ENCODE measurements at regions not wholly inside any gene's neighbourhood (a gene's known extent, or its start where the extent isn't known, plus 50 kb on each side); places are given as distances from the start of the nearest gene placed in this dataset.

DNA sequence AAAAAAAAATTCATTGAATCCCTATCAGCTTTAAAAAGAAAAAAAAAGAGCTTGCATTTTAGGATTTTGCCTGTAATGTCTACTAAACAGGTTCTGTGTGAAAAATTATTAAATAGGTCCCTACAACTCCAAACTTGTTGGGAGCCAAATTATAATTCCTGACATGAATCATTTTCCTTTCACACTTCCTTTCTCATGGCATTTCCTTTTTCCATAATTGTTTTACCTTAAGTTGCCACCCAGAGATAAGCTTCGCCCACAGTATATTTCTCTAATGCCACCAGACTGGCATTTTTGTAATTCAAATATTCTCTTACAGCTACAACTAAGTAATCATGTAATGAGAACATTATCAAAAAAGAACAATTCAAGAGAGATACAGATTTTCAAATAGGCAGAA, 348.8 kb downstream of the EFNA5 start:
- POLR2A ChIA-PET = interaction anchor here (1.2 kb wide), 1 partner anchor 104 kb away, joined by 3 read pairs; no protein-coding TSS in a partner anchor
- TF ChIP-seq CTCF (IDR thresholded peaks at IDR 0.05; ENCODE audit: extremely low read depth in 1 of 2, insufficient read depth in 1 of 2, low read depth in 1 of 2, low read length in 2 of 2) = no peak
- TF ChIP-seq JUN (IDR thresholded peaks at IDR 0.05; ENCODE audit: borderline replicate concordance, insufficient read depth, insufficient read length, low read depth) = peak; percentile 83
- TF ChIP-seq FOS (IDR thresholded peaks at IDR 0.05; ENCODE audit: borderline replicate concordance, insufficient read depth, low read length) = peak; percentile 70
- TF ChIP-seq EZH2 (IDR thresholded peaks at IDR 0.05; ENCODE audit: borderline replicate concordance, low read depth, low read length, severe bottlenecking) = no peak
- TF ChIP-seq GATA2 (IDR thresholded peaks at IDR 0.05; ENCODE audit: insufficient read depth, insufficient read length, low read depth, low read length) = peak; percentile 58
- TF ChIP-seq POLR2AphosphoS5 (IDR thresholded peaks at IDR 0.05; ENCODE audit: insufficient read depth, low read depth, low read length) = peak; percentile 25
- TF ChIP-seq MAX (IDR thresholded peaks at IDR 0.05; ENCODE audit: insufficient read depth, insufficient read length) = no peak
- TF ChIP-seq MYC (IDR thresholded peaks at IDR 0.05; ENCODE audit: low read depth, low read length) = no peak
- TF ChIP-seq POLR2A (IDR thresholded peaks at IDR 0.05; ENCODE audit: low read depth, low read length) = peak; percentile 19
- peak; percentile 85 for DNase-seq (ENCODE audit: low read depth, low spot score)

More for the DNA sequence above, 348.8 kb downstream of the EFNA5 start:
- H3K27me3 ChIP-seq (ENCODE audit: control insufficient read depth in 2 of 2, insufficient read depth in 2 of 2, low read length in 2 of 2) = no peaks in the 10 kb centered on the region
- H3K9me1 ChIP-seq (replicated peaks; ENCODE audit: control insufficient read depth, extremely low read depth, insufficient read depth, low read length) = peaks cover 3% of the 10 kb centered on the region
- dilution Hi-C loops (cut with MboI; ENCODE audit: extremely low pct_ligation_motif_present, low sequenced_read_pairs) (no loop called here), intact Hi-C loops (cut with micrococcal nuclease) (loop anchor here (1.0 to 2.0 kb wide), 6 partner anchors 67 to 1151 kb away; no protein-coding TSS in a partner anchor)
- H3K4me2 ChIP-seq (ENCODE audit: insufficient read depth, low read length) = peak overlapping the region; percentile 93
- peak overlapping the region; percentile 63 for H3K27ac ChIP-seq (ENCODE audit: insufficient read depth, low read depth, low read length)
- no peaks in the 10 kb centered on the region for H3K9me3 ChIP-seq (replicated peaks; ENCODE audit: control insufficient read depth, insufficient read depth, low read length)
- H2AFZ ChIP-seq (ENCODE audit: low read depth, low read length) = no peak overlapping the region
- peak; percentile 63 for FAIRE-seq
- peak overlapping the region; percentile 42 for H3K9ac ChIP-seq (replicated peaks; ENCODE audit: extremely low read depth, insufficient read depth, low read length)
- peak overlapping the region in 1 of 3 experiments; percentile 32 for H3K4me3 ChIP-seq (replicated peaks in 1 of 3; ENCODE audit: insufficient read depth in 1 of 3, low read depth in 1 of 3, low read length in 3 of 3)
- H3K36me3 ChIP-seq (ENCODE audit: control insufficient read depth in 2 of 2, extremely low read depth in 1 of 2, insufficient read depth in 2 of 2, low read length in 2 of 2) = no peaks in the 10 kb centered on the region
- H3K79me2 ChIP-seq (ENCODE audit: control insufficient read depth, insufficient read depth, low read length) = no peaks in the 10 kb centered on the region
- CTCF ChIA-PET = interaction anchor here (1.0 to 4.4 kb wide), 6 partner anchors 14 to 250 kb away, joined by 3 to 20 read pairs (median 4); no protein-coding TSS in a partner anchor
- no TSS peak for BruUV-seq (replicated peaks)
- no peaks in the 10 kb centered on the region for H4K20me1 ChIP-seq (replicated peaks; ENCODE audit: control insufficient read depth, extremely low read depth, insufficient read depth, low read length)
- H3K4me1 ChIP-seq (ENCODE audit: control insufficient read depth, extremely low read depth, insufficient read depth, low read length) = peaks cover 24% of the 10 kb centered on the region

Data from endothelial cell of umbilical vein (primary cell).